ENCODE measurements at regions not wholly inside any gene's neighbourhood (a gene's known extent, or its start where the extent isn't known, plus 50 kb on each side); places are given as distances from the start of the nearest gene placed in this dataset.

- no peak overlapping the region for H3K4me3 ChIP-seq (ENCODE audit: low read depth, low read length)
- TF ChIP-seq CTCF (IDR thresholded peaks at IDR 0.05; ENCODE audit: low read depth, low read length), result no peak
Measured at GRCh38 chr4:149983401-149983800, 94.8 kb upstream of the DCLK2 start.

GRCh38 chr4:149983931-149984330 is 94.3 kb upstream of the DCLK2 start:
- no peak for TF ChIP-seq CTCF (IDR thresholded peaks at IDR 0.05; ENCODE audit: low read depth, low read length)
- H3K4me3 ChIP-seq (ENCODE audit: low read depth, low read length), result no peak overlapping the region

GRCh38 chr4:149985981-149986380 is 92.3 kb upstream of the DCLK2 start:
- no peak overlapping the region for H3K4me3 ChIP-seq (ENCODE audit: low read depth, low read length)
- no peak for TF ChIP-seq CTCF (IDR thresholded peaks at IDR 0.05; ENCODE audit: low read depth, low read length)

GRCh38 chr4:149986917-149987316 is 91.3 kb upstream of the DCLK2 start:
- no peak for TF ChIP-seq CTCF (IDR thresholded peaks at IDR 0.05; ENCODE audit: low read depth, low read length)
- no peak overlapping the region for H3K4me3 ChIP-seq (ENCODE audit: low read depth, low read length)

GRCh38 chr4:149987330-149988086 is 90.7 kb upstream of the DCLK2 start:
- H3K4me3 ChIP-seq (ENCODE audit: low read depth, low read length), result no peak overlapping the region
- TF ChIP-seq CTCF (IDR thresholded peaks at IDR 0.05; ENCODE audit: low read depth, low read length), result no peak

- H3K4me3 ChIP-seq (ENCODE audit: low read depth, low read length), result no peak overlapping the region
- no peak for TF ChIP-seq CTCF (IDR thresholded peaks at IDR 0.05; ENCODE audit: low read depth, low read length)
Measured at GRCh38 chr4:149988087-149988410, 90.2 kb upstream of the DCLK2 start.

GRCh38 chr4:149993030-149993429 is 85.2 kb upstream of the DCLK2 start:
- H3K4me3 ChIP-seq (ENCODE audit: low read depth, low read length), result no peak overlapping the region
- no peak for TF ChIP-seq CTCF (IDR thresholded peaks at IDR 0.05; ENCODE audit: low read depth, low read length)
